Fibroblast of lung (primary cell): ENCODE measurements at regions not wholly inside any gene's neighbourhood (a gene's known extent, or its start where the extent isn't known, plus 50 kb on each side); places are given as distances from the start of the nearest gene placed in this dataset.

ENCODE experiments used
- EZH2 ChIP-seq: IDR thresholded peaks from 2 replicates; pipeline ENCODE4 v1.5.1; 2012; ENCODE audit warnings: low read length, control low read depth, mild to moderate bottlenecking; ENCODE audit errors: missing control alignments
- TF ChIP-seq, protein P1 (sequence below), 2 donors: IDR thresholded peaks in 1 of 2; conservative IDR thresholded peaks in 1 of 2; 1 replicate in 1 of 2; 2 replicates in 1 of 2; pipeline ENCODE4 v1.5.1; 2011 to 2012; ENCODE audit warnings: low read length in 2 of 2, control low read depth in 1 of 2, inconsistent platforms in 1 of 2, low read depth in 1 of 2, mild to moderate bottlenecking in 1 of 2

DNA sequence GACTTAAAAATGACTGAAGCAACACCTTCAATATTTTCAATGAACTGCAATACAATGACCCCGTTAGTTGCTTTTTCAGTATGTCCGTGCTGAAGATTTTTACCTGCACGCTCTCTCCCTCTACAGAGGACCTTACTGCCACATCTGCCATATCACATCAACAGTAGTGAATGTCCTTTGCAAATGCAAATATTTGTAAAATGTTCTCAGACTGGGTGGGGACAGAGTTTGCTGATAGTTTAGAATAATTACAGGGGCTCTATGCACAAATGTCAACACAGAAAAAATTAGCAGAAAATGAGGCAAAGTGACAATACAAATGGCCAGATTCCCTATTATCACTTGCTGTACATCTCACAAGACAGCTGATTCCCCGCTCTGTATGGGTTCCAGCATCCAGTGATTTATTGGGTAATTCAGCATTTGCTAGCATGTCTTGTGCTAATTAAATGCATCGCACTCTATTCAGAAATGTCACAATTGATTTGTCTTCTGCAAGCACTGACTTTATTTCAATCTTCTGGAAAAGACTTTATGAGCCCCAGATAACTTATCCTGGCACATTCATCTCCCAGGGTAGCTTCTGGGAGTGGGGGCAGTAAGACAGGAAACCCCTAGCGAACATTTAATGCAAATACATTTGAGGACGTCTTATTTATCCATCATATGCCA is 69.1 kb upstream of the PTER start:
- no peak for TF ChIP-seq EZH2
- TF ChIP-seq, protein P1, sequence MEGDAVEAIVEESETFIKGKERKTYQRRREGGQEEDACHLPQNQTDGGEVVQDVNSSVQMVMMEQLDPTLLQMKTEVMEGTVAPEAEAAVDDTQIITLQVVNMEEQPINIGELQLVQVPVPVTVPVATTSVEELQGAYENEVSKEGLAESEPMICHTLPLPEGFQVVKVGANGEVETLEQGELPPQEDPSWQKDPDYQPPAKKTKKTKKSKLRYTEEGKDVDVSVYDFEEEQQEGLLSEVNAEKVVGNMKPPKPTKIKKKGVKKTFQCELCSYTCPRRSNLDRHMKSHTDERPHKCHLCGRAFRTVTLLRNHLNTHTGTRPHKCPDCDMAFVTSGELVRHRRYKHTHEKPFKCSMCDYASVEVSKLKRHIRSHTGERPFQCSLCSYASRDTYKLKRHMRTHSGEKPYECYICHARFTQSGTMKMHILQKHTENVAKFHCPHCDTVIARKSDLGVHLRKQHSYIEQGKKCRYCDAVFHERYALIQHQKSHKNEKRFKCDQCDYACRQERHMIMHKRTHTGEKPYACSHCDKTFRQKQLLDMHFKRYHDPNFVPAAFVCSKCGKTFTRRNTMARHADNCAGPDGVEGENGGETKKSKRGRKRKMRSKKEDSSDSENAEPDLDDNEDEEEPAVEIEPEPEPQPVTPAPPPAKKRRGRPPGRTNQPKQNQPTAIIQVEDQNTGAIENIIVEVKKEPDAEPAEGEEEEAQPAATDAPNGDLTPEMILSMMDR (conservative IDR thresholded peaks at IDR 0.05 in 1 of 2, IDR thresholded peaks at IDR 0.05 in 1 of 2; ENCODE audit: low read depth in 1 of 2, low read length in 2 of 2) = no peak
